ENCODE measurements at regions not wholly inside any gene's neighbourhood (a gene's known extent, or its start where the extent isn't known, plus 50 kb on each side); places are given as distances from the start of the nearest gene placed in this dataset.

DNA sequence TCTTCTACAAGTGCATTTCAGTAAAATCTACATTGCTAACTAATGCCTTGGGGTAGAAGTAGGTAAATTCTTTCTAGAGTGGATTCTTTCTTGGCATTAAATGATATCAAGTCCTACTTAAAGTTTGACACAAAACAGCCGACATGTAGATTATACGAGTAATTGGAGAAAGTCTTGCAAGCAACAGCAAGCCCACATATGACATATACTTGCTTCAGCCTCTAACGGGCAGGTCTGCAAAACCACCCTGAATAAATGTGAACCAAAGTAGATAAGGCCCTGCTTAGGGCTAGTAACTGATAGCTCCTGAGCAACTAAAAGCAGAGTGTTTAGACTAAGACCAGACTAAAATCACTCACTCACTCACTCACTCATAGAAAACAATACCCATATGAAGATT is 203.2 kb downstream of the LTN1 start:
- DNase-seq (ENCODE audit: low read depth, low spot score) (no peak), ATAC-seq (no peak)
- Histone ChIP-seq H3K27ac (ENCODE audit: low read length) (no peak overlapping the region; the same call in 1 of the 2 replicates), H3K4me3 (ENCODE audit: low read depth in 2 of 2, low read length in 2 of 2) (no peak overlapping the region), H3K4me1 (ENCODE audit: control insufficient read depth, insufficient read depth, low read length) (peaks cover 4% of the 10 kb centered on the region), H3K36me3 (ENCODE audit: control insufficient read depth, insufficient read depth, low read length) (no peaks in the 10 kb centered on the region), H3K27me3 (ENCODE audit: control insufficient read depth, insufficient read depth, low read length) (no peaks in the 10 kb centered on the region), H3K9me3 (ENCODE audit: control insufficient read depth, insufficient read depth, low read depth, low read length) (no peaks in the 10 kb centered on the region)
- TF ChIP-seq POLR2AphosphoS5 (IDR thresholded peaks at IDR 0.05; ENCODE audit: low read depth, low read length) (no peak), SIN3A (IDR thresholded peaks at IDR 0.05; ENCODE audit: borderline replicate concordance, insufficient read depth, low read depth, low read length) (no peak), TCF7L2 (IDR thresholded peaks at IDR 0.05; ENCODE audit: low read depth, low read length) (no peak)
- TF ChIP-seq, protein P1, sequence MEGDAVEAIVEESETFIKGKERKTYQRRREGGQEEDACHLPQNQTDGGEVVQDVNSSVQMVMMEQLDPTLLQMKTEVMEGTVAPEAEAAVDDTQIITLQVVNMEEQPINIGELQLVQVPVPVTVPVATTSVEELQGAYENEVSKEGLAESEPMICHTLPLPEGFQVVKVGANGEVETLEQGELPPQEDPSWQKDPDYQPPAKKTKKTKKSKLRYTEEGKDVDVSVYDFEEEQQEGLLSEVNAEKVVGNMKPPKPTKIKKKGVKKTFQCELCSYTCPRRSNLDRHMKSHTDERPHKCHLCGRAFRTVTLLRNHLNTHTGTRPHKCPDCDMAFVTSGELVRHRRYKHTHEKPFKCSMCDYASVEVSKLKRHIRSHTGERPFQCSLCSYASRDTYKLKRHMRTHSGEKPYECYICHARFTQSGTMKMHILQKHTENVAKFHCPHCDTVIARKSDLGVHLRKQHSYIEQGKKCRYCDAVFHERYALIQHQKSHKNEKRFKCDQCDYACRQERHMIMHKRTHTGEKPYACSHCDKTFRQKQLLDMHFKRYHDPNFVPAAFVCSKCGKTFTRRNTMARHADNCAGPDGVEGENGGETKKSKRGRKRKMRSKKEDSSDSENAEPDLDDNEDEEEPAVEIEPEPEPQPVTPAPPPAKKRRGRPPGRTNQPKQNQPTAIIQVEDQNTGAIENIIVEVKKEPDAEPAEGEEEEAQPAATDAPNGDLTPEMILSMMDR (IDR thresholded peaks at IDR 0.05) = no peak
- TF ChIP-seq, protein P2, sequence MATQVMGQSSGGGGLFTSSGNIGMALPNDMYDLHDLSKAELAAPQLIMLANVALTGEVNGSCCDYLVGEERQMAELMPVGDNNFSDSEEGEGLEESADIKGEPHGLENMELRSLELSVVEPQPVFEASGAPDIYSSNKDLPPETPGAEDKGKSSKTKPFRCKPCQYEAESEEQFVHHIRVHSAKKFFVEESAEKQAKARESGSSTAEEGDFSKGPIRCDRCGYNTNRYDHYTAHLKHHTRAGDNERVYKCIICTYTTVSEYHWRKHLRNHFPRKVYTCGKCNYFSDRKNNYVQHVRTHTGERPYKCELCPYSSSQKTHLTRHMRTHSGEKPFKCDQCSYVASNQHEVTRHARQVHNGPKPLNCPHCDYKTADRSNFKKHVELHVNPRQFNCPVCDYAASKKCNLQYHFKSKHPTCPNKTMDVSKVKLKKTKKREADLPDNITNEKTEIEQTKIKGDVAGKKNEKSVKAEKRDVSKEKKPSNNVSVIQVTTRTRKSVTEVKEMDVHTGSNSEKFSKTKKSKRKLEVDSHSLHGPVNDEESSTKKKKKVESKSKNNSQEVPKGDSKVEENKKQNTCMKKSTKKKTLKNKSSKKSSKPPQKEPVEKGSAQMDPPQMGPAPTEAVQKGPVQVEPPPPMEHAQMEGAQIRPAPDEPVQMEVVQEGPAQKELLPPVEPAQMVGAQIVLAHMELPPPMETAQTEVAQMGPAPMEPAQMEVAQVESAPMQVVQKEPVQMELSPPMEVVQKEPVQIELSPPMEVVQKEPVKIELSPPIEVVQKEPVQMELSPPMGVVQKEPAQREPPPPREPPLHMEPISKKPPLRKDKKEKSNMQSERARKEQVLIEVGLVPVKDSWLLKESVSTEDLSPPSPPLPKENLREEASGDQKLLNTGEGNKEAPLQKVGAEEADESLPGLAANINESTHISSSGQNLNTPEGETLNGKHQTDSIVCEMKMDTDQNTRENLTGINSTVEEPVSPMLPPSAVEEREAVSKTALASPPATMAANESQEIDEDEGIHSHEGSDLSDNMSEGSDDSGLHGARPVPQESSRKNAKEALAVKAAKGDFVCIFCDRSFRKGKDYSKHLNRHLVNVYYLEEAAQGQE (IDR thresholded peaks at IDR 0.05; ENCODE audit: insufficient read depth in 1 of 2, low read depth in 2 of 2, low read length in 1 of 2) = no peak
- CTCF ChIA-PET = no interaction called here
- POLR2A ChIA-PET = no interaction called here
- intact Hi-C loops (cut with micrococcal nuclease; ENCODE audit: unreplicated experiment) (no loop called here), in situ Hi-C loops (cut with HindIII; ENCODE audit: low pct_unique_long_range_greater_than_20kb, low sequenced_read_pairs) (no loop called here)
- BruUV-seq (replicated peaks) = no TSS peak

DNA sequence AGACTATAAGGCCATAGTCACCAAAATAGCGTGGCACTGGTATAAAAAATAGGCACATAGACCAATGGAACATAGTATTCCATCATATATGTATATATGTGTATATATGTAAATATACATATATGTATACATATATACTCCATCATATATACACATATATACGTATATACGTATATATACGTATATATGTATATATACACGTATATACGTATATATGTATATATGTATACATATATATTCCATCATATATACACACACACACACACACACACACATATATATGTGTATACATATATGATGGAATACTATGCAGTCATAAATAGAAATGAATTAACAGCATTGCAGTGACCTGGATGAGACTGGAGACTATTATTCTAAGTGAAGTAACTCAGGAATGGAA is 204.6 kb downstream of the LTN1 start:
- no peak overlapping the region for H3K4me3 ChIP-seq (ENCODE audit: low read depth in 2 of 2, low read length in 2 of 2)
- ATAC-seq = no peak
- in situ Hi-C loops (cut with HindIII; ENCODE audit: low pct_unique_long_range_greater_than_20kb, low sequenced_read_pairs) = no loop called here
- no peak for DNase-seq (ENCODE audit: low read depth, low spot score)
- no peaks in the 10 kb centered on the region for H3K9me3 ChIP-seq (ENCODE audit: control insufficient read depth, insufficient read depth, low read depth, low read length)
- H3K4me1 ChIP-seq (ENCODE audit: control insufficient read depth, insufficient read depth, low read length) = no peaks in the 10 kb centered on the region; the same call in 1 of the 2 replicates
- H3K36me3 ChIP-seq (ENCODE audit: control insufficient read depth, insufficient read depth, low read length) = no peaks in the 10 kb centered on the region
- TF ChIP-seq, protein P1 (IDR thresholded peaks at IDR 0.05) = no peak
- TF ChIP-seq SIN3A (IDR thresholded peaks at IDR 0.05; ENCODE audit: borderline replicate concordance, insufficient read depth, low read depth, low read length) (no peak), POLR2AphosphoS5 (IDR thresholded peaks at IDR 0.05; ENCODE audit: low read depth, low read length) (no peak), TCF7L2 (IDR thresholded peaks at IDR 0.05; ENCODE audit: low read depth, low read length) (no peak)
- TF ChIP-seq, protein P2 (IDR thresholded peaks at IDR 0.05; ENCODE audit: insufficient read depth in 1 of 2, low read depth in 2 of 2, low read length in 1 of 2) = no peak
- BruUV-seq (replicated peaks) = no TSS peak
- intact Hi-C loops (cut with micrococcal nuclease; ENCODE audit: unreplicated experiment) = no loop called here
- H3K27ac ChIP-seq (ENCODE audit: low read length) = no peak overlapping the region
- ChIA-PET POLR2A (no interaction called here), CTCF (no interaction called here)
- no peaks in the 10 kb centered on the region for H3K27me3 ChIP-seq (ENCODE audit: control insufficient read depth, insufficient read depth, low read length)
